Keratinocyte (primary cell): ENCODE measurements at regions not wholly inside any gene's neighbourhood (a gene's known extent, or its start where the extent isn't known, plus 50 kb on each side); places are given as distances from the start of the nearest gene placed in this dataset.

ENCODE experiments used
- DNase-seq: peaks from one replicate; pipeline ENCODE4 v3.0.0-alpha.2; 2011; ENCODE audit warnings: low read depth, missing footprints, low spot score
- FAIRE-seq: peaks from 2 replicates; lab custom pipeline; 2011; peaks lifted over from hg19 to GRCh38; lab: Jason Lieb, UNC
- H2AFZ ChIP-seq: 2 replicates; pipeline ENCODE4 v1.6.0; 2012; ENCODE audit warnings: low read length, control low read depth, inconsistent platforms; ENCODE audit not compliant: control insufficient read depth
- H3K27ac ChIP-seq: 2 replicates; pipeline ENCODE4 v1.5.1; 2011; ENCODE audit warnings: low read length; ENCODE audit not compliant: control insufficient read depth, insufficient read depth
- H3K27me3 ChIP-seq: 3 replicates; pipeline ENCODE4 v1.6.0; 2011; ENCODE audit warnings: low read length; ENCODE audit not compliant: control insufficient read depth, insufficient read depth; ENCODE audit errors: extremely low read depth
- H3K36me3 ChIP-seq, 2 experiments: 2 replicates in 1 of 2; 3 replicates in 1 of 2; pipeline ENCODE4 v1.5.1; 2011; ENCODE audit warnings: low read length in 2 of 2, mild to moderate bottlenecking in 1 of 2; ENCODE audit not compliant: control insufficient read depth in 2 of 2, insufficient read depth in 2 of 2; ENCODE audit errors: extremely low read depth in 1 of 2
- H3K4me1 ChIP-seq: 3 replicates; pipeline ENCODE4 v1.5.1; 2011; ENCODE audit warnings: low read length; ENCODE audit not compliant: control insufficient read depth, insufficient read depth; ENCODE audit errors: extremely low read depth
- H3K4me2 ChIP-seq: 3 replicates; pipeline ENCODE4 v1.6.0; 2011; ENCODE audit warnings: low read depth, low read length; ENCODE audit not compliant: control insufficient read depth, insufficient read depth; ENCODE audit errors: extremely low read depth
- H3K4me3 ChIP-seq, 3 experiments: fragments of 200-600 bp in 1 of 3; sonication (generic) in 1 of 3; 2 replicates in 2 of 3; 3 replicates in 1 of 3; pipeline ENCODE4 v1.5.1; 2011 to 2016; ENCODE audit warnings: low read length in 3 of 3, mild to moderate bottlenecking in 3 of 3, control low read depth in 2 of 3, inconsistent platforms in 1 of 3, low read depth in 1 of 3, mixed read lengths in 1 of 3, mixed run types in 1 of 3, moderate library complexity in 1 of 3; ENCODE audit not compliant: control insufficient read depth in 2 of 3, insufficient read depth in 2 of 3; ENCODE audit errors: extremely low read depth in 1 of 3
- H3K79me2 ChIP-seq: 2 replicates; pipeline ENCODE4 v1.6.0; 2012; ENCODE audit warnings: low read length; ENCODE audit not compliant: control insufficient read depth, insufficient read depth
- H3K9ac ChIP-seq: 3 replicates; pipeline ENCODE4 v1.6.0; 2011; ENCODE audit warnings: low read length; ENCODE audit not compliant: control insufficient read depth, insufficient read depth; ENCODE audit errors: extremely low read depth
- H3K9me1 ChIP-seq: 3 replicates; pipeline ENCODE4 v1.6.0; 2011; ENCODE audit warnings: low read length; ENCODE audit not compliant: control insufficient read depth, insufficient read depth; ENCODE audit errors: extremely low read depth
- H3K9me3 ChIP-seq: 2 replicates; pipeline ENCODE4 v1.5.1; 2012; ENCODE audit warnings: low read depth, low read length; ENCODE audit not compliant: control insufficient read depth
- H4K20me1 ChIP-seq: 3 replicates; pipeline ENCODE4 v1.6.0; 2011; ENCODE audit warnings: low read length; ENCODE audit not compliant: control insufficient read depth, insufficient read depth; ENCODE audit errors: extremely low read depth
- CTCF ChIP-seq, 3 experiments: IDR thresholded peaks in 1 of 3; conservative IDR thresholded peaks in 1 of 3; optimal IDR thresholded peaks in 1 of 3; 2 replicates in 2 of 3; 3 replicates in 1 of 3; pipeline versions ENCODE3 to v1.5.1; 2011; ENCODE audit warnings: low read length in 3 of 3, mild to moderate bottlenecking in 3 of 3, moderate library complexity in 2 of 3, control low read depth in 1 of 3, inconsistent platforms in 1 of 3; ENCODE audit not compliant: insufficient read depth in 2 of 3; ENCODE audit errors: extremely low read depth in 1 of 3
- EZH2 ChIP-seq: IDR thresholded peaks from one replicate; pipeline ENCODE4 v1.6.1; 2012; ENCODE audit warnings: inconsistent platforms, mild to moderate bottlenecking, low read length, moderate library complexity
- dilution Hi-C: fragments of 300-500 bp; cut with MboI; formaldehyde crosslinking; loops from one replicate; pipeline ENCODE4 v1.7.0; 2020; ENCODE audit warnings: low sequenced_read_pairs; ENCODE audit not compliant: extremely low pct_ligation_motif_present

GRCh38 chr4:178554352-178554751 lies 1112.1 kb upstream of the AGA start:
- no peak for FAIRE-seq
- no peaks in the 10 kb centered on the region for H3K36me3 ChIP-seq

GRCh38 chr4:178556796-178557195 lies 1114.6 kb upstream of the AGA start:
- DNase-seq (peak; percentile 0), FAIRE-seq (no peak)

More at GRCh38 chr4:178554352-178554751, 1112.1 kb upstream of the AGA start:
- TF ChIP-seq CTCF (optimal IDR thresholded peaks at IDR 0.05 in 1 of 3, IDR thresholded peaks at IDR 0.05 in 1 of 3, conservative IDR thresholded peaks at IDR 0.05 in 1 of 3; ENCODE audit: extremely low read depth in 1 of 3, insufficient read depth in 2 of 3, low read length in 3 of 3) (no peak), EZH2 (no peak)
- no peaks in the 10 kb centered on the region for H4K20me1 ChIP-seq
- no peak for DNase-seq
- no peaks in the 10 kb centered on the region for H3K4me1 ChIP-seq
- dilution Hi-C loops = no loop called here
- H2AFZ ChIP-seq = no peak overlapping the region
- no peak overlapping the region for H3K27ac ChIP-seq
- H3K9ac ChIP-seq = no peak overlapping the region
- no peaks in the 10 kb centered on the region for H3K9me1 ChIP-seq
- H3K4me3 ChIP-seq = no peak overlapping the region
- no peaks in the 10 kb centered on the region for H3K79me2 ChIP-seq
- H3K4me2 ChIP-seq = no peak overlapping the region
- no peaks in the 10 kb centered on the region for H3K9me3 ChIP-seq
- H3K27me3 ChIP-seq = no peaks in the 10 kb centered on the region

More at GRCh38 chr4:178556796-178557195, 1114.6 kb upstream of the AGA start:
- Histone ChIP-seq H3K4me1 (no peaks in the 10 kb centered on the region), H3K4me3 (no peak overlapping the region), H2AFZ (no peak overlapping the region), H3K9me1 (no peaks in the 10 kb centered on the region), H3K9ac (no peak overlapping the region), H3K9me3 (no peaks in the 10 kb centered on the region), H4K20me1 (no peaks in the 10 kb centered on the region), H3K79me2 (no peaks in the 10 kb centered on the region), H3K27me3 (no peaks in the 10 kb centered on the region), H3K4me2 (no peak overlapping the region), H3K27ac (no peak overlapping the region), H3K36me3 (no peaks in the 10 kb centered on the region)
- TF ChIP-seq EZH2 (no peak), CTCF (optimal IDR thresholded peaks at IDR 0.05 in 1 of 3, IDR thresholded peaks at IDR 0.05 in 1 of 3, conservative IDR thresholded peaks at IDR 0.05 in 1 of 3; ENCODE audit: extremely low read depth in 1 of 3, insufficient read depth in 2 of 3, low read length in 3 of 3) (no peak)
- dilution Hi-C loops = no loop called here
